WTC11 (cell line): ENCODE measurements at regions not wholly inside any gene's neighbourhood (a gene's known extent, or its start where the extent isn't known, plus 50 kb on each side); places are given as distances from the start of the nearest gene placed in this dataset.
"Not testable (repeated sequence)": the region's sequence is repeated elsewhere in the genome, so short reads cannot be mapped to it uniquely, and the experiment has no call there.

Experiments used
- IRF2 ChIP-seq: sonication (generic); formaldehyde crosslinking; IDR thresholded peaks from 2 replicates; pipeline ENCODE4 v1.8.0; 2022; ENCODE audit warnings: low read depth, missing genetic modification reagents, borderline replicate concordance
- SP1 ChIP-seq: sonication (generic); formaldehyde crosslinking; conservative IDR thresholded peaks from 2 replicates; pipeline ENCODE4 v1.8.1; 2022; ENCODE audit warnings: missing genetic modification reagents
- ZNF138 ChIP-seq: sonication (generic); formaldehyde crosslinking; conservative IDR thresholded peaks from 2 replicates; pipeline ENCODE4 v1.8.1; 2022; ENCODE audit warnings: mild to moderate bottlenecking, moderate library complexity, missing genetic modification reagents
- ZNF263 ChIP-seq: sonication (generic); formaldehyde crosslinking; IDR thresholded peaks from 2 replicates; pipeline ENCODE4 v1.8.1; 2022; ENCODE audit warnings: low read depth, mild to moderate bottlenecking, moderate library complexity, missing genetic modification reagents
- TF ChIP-seq, protein P1 (sequence below): fragments of 200-600 bp; IDR thresholded peaks from 2 replicates; pipeline ENCODE4 v1.8.0; 2022; ENCODE audit warnings: antibody characterized with exemption
- TF ChIP-seq, protein P2 (sequence below): sonication (generic); formaldehyde crosslinking; IDR thresholded peaks from 2 replicates; pipeline ENCODE4 v1.8.1; 2022; ENCODE audit warnings: low read depth, missing genetic modification reagents, borderline replicate concordance
- TF ChIP-seq, protein P3 (sequence below): sonication (generic); formaldehyde crosslinking; IDR thresholded peaks from 2 replicates; pipeline ENCODE4 v1.8.0; 2022; ENCODE audit warnings: mild to moderate bottlenecking, missing genetic modification reagents

DNA sequence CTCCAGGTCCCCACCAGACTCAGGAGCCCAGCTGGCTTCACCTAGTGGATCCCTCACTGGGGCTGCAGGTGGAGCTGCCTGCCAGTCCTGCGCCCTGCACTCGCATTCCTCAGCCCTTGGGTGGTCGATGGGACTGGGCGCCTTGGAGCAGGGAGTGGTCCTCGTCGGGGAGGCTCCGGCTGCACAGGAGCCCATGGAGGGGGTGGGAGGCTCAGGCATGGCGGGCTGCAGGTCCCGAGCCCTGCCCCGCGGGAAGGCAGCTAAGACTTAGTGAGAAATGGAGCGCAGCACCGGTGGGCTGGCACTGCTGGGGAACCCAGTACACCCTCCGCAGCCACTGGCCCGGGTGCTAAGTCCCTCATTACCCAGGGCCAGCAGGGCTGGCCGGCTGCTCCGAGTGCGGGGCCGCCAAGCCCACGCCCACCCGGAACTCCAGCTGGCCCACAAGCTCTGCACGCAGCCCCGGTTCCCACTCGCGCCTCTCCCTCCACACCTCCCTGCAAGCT, 203.4 kb downstream of the DSC3 start:
- TF ChIP-seq, protein P1, sequence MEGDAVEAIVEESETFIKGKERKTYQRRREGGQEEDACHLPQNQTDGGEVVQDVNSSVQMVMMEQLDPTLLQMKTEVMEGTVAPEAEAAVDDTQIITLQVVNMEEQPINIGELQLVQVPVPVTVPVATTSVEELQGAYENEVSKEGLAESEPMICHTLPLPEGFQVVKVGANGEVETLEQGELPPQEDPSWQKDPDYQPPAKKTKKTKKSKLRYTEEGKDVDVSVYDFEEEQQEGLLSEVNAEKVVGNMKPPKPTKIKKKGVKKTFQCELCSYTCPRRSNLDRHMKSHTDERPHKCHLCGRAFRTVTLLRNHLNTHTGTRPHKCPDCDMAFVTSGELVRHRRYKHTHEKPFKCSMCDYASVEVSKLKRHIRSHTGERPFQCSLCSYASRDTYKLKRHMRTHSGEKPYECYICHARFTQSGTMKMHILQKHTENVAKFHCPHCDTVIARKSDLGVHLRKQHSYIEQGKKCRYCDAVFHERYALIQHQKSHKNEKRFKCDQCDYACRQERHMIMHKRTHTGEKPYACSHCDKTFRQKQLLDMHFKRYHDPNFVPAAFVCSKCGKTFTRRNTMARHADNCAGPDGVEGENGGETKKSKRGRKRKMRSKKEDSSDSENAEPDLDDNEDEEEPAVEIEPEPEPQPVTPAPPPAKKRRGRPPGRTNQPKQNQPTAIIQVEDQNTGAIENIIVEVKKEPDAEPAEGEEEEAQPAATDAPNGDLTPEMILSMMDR = not testable (repeated sequence)
- TF ChIP-seq, protein P2, sequence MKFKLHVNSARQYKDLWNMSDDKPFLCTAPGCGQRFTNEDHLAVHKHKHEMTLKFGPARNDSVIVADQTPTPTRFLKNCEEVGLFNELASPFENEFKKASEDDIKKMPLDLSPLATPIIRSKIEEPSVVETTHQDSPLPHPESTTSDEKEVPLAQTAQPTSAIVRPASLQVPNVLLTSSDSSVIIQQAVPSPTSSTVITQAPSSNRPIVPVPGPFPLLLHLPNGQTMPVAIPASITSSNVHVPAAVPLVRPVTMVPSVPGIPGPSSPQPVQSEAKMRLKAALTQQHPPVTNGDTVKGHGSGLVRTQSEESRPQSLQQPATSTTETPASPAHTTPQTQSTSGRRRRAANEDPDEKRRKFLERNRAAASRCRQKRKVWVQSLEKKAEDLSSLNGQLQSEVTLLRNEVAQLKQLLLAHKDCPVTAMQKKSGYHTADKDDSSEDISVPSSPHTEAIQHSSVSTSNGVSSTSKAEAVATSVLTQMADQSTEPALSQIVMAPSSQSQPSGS = not testable (repeated sequence)
- TF ChIP-seq, protein P3, sequence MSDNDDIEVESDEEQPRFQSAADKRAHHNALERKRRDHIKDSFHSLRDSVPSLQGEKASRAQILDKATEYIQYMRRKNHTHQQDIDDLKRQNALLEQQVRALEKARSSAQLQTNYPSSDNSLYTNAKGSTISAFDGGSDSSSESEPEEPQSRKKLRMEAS (CRISPR knock-in tag) = not testable (repeated sequence)
- not testable (repeated sequence) for TF ChIP-seq SP1 (CRISPR knock-in tag); ZNF138; IRF2 (CRISPR knock-in tag); ZNF263 (CRISPR knock-in tag)
